ENCODE measurements at regions not wholly inside any gene's neighbourhood (a gene's known extent, or its start where the extent isn't known, plus 50 kb on each side); places are given as distances from the start of the nearest gene placed in this dataset.
"Not testable (repeated sequence)": the region's sequence is repeated elsewhere in the genome, so short reads cannot be mapped to it uniquely, and the experiment has no call there.

- not testable (repeated sequence) for TF ChIP-seq CTCF (conservative IDR thresholded peaks at IDR 0.05 in 1 of 2, IDR thresholded peaks at IDR 0.05 in 1 of 2; ENCODE audit: low read depth in 1 of 2, low read length in 2 of 2); EZH2 (IDR thresholded peaks at IDR 0.05; ENCODE audit: low read length, missing control alignments)
These were observed 77.8 kb upstream of the NOTCH2NLA start for GRCh38 chr1:146306651-146307050.
